ENCODE measurements at regions not wholly inside any gene's neighbourhood (a gene's known extent, or its start where the extent isn't known, plus 50 kb on each side); places are given as distances from the start of the nearest gene placed in this dataset.

DNA sequence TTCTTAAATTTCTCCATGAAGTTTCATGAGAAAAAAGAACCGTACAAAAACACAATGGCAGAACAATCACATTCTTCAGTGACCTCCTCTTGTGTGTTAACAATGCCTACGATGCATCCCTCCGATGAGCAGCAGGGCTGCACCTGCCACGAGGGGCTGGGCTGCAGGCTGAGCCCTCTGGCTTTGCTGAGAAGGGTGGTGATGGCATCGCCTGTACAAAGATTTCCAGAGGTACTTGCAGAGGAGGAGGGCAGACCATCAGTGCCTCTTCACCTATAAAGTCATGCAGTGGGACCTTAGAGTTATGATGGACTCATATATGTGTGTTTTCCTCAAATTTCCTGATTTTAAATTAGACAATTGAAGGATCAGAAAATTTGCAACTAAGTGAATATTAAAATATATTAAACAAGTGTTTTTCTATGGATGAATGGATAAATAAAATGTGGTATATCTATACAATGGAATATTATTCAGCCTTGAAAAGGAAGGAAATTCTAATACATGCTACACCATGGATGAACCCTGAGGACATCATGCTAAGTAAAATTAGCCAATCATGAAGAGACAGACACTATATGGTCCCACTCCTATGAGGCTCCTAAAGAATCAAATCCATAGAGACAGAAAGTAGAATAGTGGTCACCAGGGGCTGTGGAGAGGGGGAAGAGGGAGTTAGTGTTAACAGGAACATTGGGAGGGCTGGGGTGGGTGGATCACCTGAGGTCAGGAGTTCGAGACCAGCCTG lies 489.3 kb downstream of the SIPA1L2 start:
- TF ChIP-seq GATA2 (IDR thresholded peaks at IDR 0.05; ENCODE audit: low read depth, low read length) (no peak), GATA3 (IDR thresholded peaks at IDR 0.05; ENCODE audit: low read depth, low read length) (no peak)

- TF ChIP-seq GATA2 (IDR thresholded peaks at IDR 0.05; ENCODE audit: low read depth, low read length): no peak
- no peak for TF ChIP-seq GATA3 (IDR thresholded peaks at IDR 0.05; ENCODE audit: low read depth, low read length)
These were observed 490.5 kb downstream of the SIPA1L2 start for GRCh38 chr1:232139444-232139843.

DNA sequence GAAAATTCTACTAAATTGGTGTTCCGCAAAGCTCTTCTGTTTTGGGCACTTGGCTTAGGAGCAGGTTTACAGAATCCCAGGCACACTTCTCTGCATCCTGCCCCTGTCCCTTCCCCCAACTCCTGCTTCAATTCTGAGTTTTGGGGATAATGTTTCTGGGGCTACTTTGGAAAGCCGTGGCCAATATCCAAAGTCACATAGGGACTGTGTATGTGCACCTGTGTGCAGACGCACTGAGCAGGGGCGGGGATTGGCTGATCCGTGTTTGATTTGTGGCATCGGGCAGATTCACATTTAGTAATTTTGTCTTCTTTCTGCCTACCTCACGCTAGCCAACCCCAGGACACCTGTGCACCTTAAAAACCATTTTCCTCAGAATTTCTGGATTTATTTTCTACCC lies 491.9 kb downstream of the SIPA1L2 start:
- no peak for TF ChIP-seq GATA3 (IDR thresholded peaks at IDR 0.05; ENCODE audit: low read depth, low read length)
- no peak for TF ChIP-seq GATA2 (IDR thresholded peaks at IDR 0.05; ENCODE audit: low read depth, low read length)

DNA sequence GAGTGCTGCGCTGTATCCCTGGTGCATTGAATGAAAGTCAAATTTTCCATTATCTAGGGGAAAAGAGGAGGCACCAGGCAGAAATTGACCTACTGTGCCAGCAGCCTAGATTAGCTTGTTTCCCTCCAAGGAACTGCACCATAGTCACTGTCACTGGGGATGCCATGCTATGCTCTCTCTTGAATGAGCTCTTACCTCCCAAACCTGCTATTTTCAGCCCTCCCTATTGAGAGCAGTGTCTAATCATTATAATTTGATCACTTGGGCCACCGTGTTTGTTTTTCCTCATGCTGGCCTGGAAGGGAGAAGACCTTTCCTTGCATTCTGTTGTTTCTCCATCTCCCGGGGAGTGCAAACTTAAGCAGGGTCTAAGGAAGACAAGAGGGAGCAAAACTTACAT lies 492.9 kb downstream of the SIPA1L2 start:
- no peak for TF ChIP-seq GATA2 (IDR thresholded peaks at IDR 0.05; ENCODE audit: low read depth, low read length)
- TF ChIP-seq GATA3 (IDR thresholded peaks at IDR 0.05; ENCODE audit: low read depth, low read length): no peak

GRCh38 chr1:232136136-232136535 lies 493.8 kb downstream of the SIPA1L2 start:
- TF ChIP-seq GATA2 (IDR thresholded peaks at IDR 0.05; ENCODE audit: low read depth, low read length): no peak
- TF ChIP-seq GATA3 (IDR thresholded peaks at IDR 0.05; ENCODE audit: low read depth, low read length): no peak

DNA sequence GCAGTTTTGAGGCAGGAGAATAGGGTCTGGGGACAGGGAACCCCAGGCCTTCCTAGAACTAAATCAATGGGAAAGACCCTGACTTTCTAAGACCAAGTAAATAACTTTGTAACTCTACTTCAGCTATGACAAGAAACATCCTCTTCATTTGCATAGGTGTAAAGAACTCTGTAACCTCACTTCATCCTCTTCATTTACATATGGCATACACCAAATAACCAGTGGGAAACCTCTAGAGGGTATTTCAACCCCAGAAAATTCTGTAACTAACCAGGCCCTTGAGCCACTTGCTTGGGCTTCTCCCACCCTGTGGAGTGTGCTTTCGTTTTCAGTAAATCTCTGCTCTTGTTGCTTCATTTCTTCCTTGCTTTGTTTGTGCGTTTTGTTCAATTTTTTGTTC lies 495.6 kb downstream of the SIPA1L2 start:
- TF ChIP-seq GATA3 (IDR thresholded peaks at IDR 0.05; ENCODE audit: low read depth, low read length) (no peak), GATA2 (IDR thresholded peaks at IDR 0.05; ENCODE audit: low read depth, low read length) (no peak)

GRCh38 chr1:232132572-232132971 lies 497.4 kb downstream of the SIPA1L2 start:
- TF ChIP-seq GATA2 (IDR thresholded peaks at IDR 0.05; ENCODE audit: low read depth, low read length) (no peak), GATA3 (IDR thresholded peaks at IDR 0.05; ENCODE audit: low read depth, low read length) (no peak)

GRCh38 chr1:232131715-232132391 lies 498.1 kb downstream of the SIPA1L2 start:
- no peak for TF ChIP-seq GATA3 (IDR thresholded peaks at IDR 0.05; ENCODE audit: low read depth, low read length)
- no peak for TF ChIP-seq GATA2 (IDR thresholded peaks at IDR 0.05; ENCODE audit: low read depth, low read length)

DNA sequence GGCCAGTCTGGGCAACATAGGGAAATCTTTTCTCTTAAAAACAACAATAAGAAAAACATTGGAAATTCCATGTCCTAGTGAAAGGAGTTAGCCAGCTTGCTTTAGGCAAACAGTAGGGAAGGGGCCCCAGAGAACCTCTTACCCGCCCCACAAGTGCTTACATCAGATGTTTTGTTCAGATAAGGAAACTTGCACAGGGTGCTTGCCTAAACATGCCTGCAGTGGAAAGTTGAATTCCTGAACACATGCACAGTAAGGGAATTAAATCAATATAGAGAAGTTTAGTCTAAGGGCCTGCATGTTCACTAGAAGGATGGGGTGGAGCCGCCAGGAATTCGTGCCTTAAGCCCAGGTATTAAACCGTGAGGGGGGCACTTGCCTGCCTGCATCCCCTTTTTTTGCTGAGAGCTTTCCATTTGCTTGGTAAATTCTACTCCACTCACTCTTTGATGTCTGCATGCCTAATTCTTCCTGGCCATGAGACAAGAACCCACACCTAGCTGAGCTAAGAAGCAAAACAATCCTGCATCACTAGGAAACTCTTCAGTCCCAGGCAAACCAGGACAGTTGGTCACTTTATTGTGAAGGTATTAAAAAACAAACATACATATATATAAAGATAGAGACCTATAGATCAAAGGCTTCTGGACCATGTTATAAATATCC lies 499.0 kb downstream of the SIPA1L2 start:
- no peak for TF ChIP-seq GATA3 (IDR thresholded peaks at IDR 0.05; ENCODE audit: low read depth, low read length)
- no peak for TF ChIP-seq GATA2 (IDR thresholded peaks at IDR 0.05; ENCODE audit: low read depth, low read length)

- TF ChIP-seq GATA2 (IDR thresholded peaks at IDR 0.05; ENCODE audit: low read depth, low read length) (no peak), GATA3 (IDR thresholded peaks at IDR 0.05; ENCODE audit: low read depth, low read length) (no peak)
These were observed 500.6 kb downstream of the DISC1 start for GRCh38 chr1:232127190-232127589.

GRCh38 chr1:232123775-232124659 lies 497.4 kb downstream of the DISC1 start:
- TF ChIP-seq GATA2 (IDR thresholded peaks at IDR 0.05; ENCODE audit: low read depth, low read length): no peak
- TF ChIP-seq GATA3 (IDR thresholded peaks at IDR 0.05; ENCODE audit: low read depth, low read length): no peak

DNA sequence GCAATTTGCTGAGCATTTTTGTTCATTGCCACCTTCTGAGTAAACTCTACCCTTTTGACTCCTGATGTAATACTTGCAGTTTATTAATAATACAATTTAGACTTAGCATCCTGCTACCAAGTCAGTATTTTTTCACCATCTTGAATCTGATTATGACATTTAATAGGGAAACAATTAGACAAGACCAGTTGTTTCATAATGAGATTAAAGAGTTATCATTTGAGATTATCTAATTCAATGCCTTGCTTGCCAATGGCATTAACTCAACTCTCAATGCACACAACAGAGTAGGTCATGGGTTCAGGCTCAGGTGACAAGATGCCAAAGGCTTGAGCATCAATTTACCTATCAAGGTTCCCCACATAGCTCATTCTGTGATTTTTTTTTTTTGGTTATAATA lies 488.4 kb downstream of the DISC1 start:
- no peak for TF ChIP-seq GATA2 (IDR thresholded peaks at IDR 0.05; ENCODE audit: low read depth, low read length)
- 0 out of 2 replicates have a peak, but pooled peaks have one; percentile 32 for TF ChIP-seq GATA3 (IDR thresholded peaks at IDR 0.05; ENCODE audit: low read depth, low read length)

- TF ChIP-seq GATA2 (IDR thresholded peaks at IDR 0.05; ENCODE audit: low read depth, low read length) (no peak), GATA3 (IDR thresholded peaks at IDR 0.05; ENCODE audit: low read depth, low read length) (no peak)
These were observed 485.5 kb downstream of the DISC1 start for GRCh38 chr1:232112076-232112475.

DNA sequence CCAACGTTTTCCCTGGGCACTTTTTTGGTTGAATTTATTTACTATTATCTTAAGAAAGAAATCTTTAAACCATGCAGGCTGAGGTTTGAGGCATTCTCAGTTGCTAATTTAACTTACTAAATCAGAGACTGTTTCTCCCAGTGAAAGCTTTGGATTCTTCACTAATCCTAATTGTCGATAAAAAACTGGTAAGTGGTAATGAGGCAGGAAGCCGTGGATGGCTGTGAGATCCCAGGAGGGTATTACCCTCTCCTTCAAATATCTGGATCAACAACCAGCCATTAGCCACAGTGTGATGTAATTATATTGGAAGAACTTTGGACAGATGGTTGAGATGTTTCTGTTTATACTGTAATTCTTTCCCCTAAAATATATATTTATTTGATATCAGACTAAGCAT lies 485.0 kb downstream of the DISC1 start:
- TF ChIP-seq GATA2 (IDR thresholded peaks at IDR 0.05; ENCODE audit: low read depth, low read length) (no peak), GATA3 (IDR thresholded peaks at IDR 0.05; ENCODE audit: low read depth, low read length) (no peak)

All from SH-SY5Y (cell line).